Subcutaneous abdominal adipose tissue (tissue), 5 donors: ENCODE measurements at regions not wholly inside any gene's neighbourhood (a gene's known extent, or its start where the extent isn't known, plus 50 kb on each side); places are given as distances from the start of the nearest gene placed in this dataset.
"Not testable (repeated sequence)": the region's sequence is repeated elsewhere in the genome, so short reads cannot be mapped to it uniquely, and the experiment has no call there.

Source experiments
- H3K27ac ChIP-seq: one replicate; pipeline ENCODE4 v1.7.0; 2013; ENCODE audit warnings: low read depth, mild to moderate bottlenecking, inconsistent platforms, low read length, moderate library complexity
- H3K27me3 ChIP-seq, 5 donors: one replicate each; pipeline ENCODE4 v1.7.0; 2013; ENCODE audit warnings: low read length in 5 of 5, inconsistent platforms in 1 of 5; ENCODE audit not compliant: control insufficient read depth in 5 of 5, insufficient read depth in 4 of 5
- H3K36me3 ChIP-seq, 5 donors: one replicate each; pipeline ENCODE4 v1.7.0; 2013; ENCODE audit warnings: low read length in 5 of 5; ENCODE audit not compliant: control insufficient read depth in 5 of 5, insufficient read depth in 5 of 5
- H3K4me1 ChIP-seq, 5 donors: one replicate each; pipeline ENCODE4 v1.7.0; 2013; ENCODE audit warnings: low read length in 5 of 5, mild to moderate bottlenecking in 3 of 5, moderate library complexity in 1 of 5; ENCODE audit not compliant: control insufficient read depth in 5 of 5, insufficient read depth in 5 of 5
- H3K4me3 ChIP-seq, 5 donors: one replicate each; pipeline ENCODE4 v1.7.0; 2013; ENCODE audit warnings: low read length in 5 of 5, low read depth in 1 of 5
- H3K9ac ChIP-seq, 5 donors: one replicate each; pipeline ENCODE4 v1.7.0; 2013; ENCODE audit warnings: low read length in 5 of 5, mild to moderate bottlenecking in 4 of 5, moderate library complexity in 3 of 5
- H3K9me3 ChIP-seq, 5 donors: one replicate each; pipeline ENCODE4 v1.7.0; 2013; ENCODE audit warnings: low read length in 5 of 5; ENCODE audit not compliant: control insufficient read depth in 5 of 5
- donor health status: healthy.
- donor health status: healthy.
- donor health status: healthy.
- donor health status: healthy.
- donor health status: healthy.

DNA sequence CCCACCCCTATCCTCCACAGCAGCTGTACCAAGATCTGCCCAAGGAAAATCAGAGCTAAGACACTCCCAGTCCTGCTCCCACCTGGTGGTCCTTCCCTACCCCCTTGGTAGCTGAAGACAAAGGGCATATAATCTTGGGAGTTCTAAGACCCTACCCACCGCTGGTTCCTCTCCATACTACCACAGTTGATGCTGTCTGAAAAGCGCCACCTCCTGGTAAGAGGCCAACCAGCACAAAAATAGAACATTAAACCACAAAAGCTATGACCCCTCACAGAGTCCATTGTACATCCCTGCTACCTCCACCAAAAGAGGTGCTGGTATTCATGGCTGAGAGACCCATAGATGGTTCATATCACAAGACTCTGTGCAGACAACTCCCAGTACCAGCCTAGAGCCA is 161.5 kb upstream of the ARHGAP42 start:
- Histone ChIP-seq H3K9me3 (peaks cover 3 to 27% (median 17%) of the 10 kb centered on the region in 5 donors), H3K27me3 (no peaks in the 10 kb centered on the region), H3K4me1 (no peaks in the 10 kb centered on the region)

DNA sequence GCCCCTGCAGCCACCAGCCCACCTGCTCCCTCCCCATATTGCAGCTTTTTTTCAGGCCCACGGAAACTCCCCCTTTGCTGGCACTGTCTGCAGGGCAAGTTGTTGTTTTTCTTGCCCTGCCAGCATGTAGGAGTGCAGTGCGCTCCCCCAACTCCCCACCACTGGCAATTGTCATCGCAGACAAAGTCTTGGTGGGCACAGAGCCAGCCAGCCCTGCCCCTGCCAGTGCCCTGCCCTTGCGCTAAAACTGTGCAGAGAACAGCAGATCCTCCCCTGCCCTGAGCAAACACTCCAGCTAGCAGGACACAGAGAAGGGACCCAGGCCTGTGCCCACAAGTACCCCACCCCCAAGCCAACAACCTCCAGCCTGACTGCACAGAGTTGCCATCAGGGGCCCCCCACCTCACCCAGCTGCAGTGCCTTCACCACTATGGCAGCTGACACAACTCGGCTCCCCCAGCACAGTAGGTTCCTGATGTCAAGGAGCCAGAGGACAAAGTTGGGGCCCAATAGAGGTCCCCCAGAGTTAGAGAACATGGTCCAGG is 158.1 kb upstream of the ARHGAP42 start:
- no peak overlapping the region for H3K4me3 ChIP-seq
- no peaks in the 10 kb centered on the region for H3K27me3 ChIP-seq
- no peaks in the 10 kb centered on the region for H3K36me3 ChIP-seq
- no peaks in the 10 kb centered on the region for H3K4me1 ChIP-seq
- H3K9me3 ChIP-seq, result peaks cover 3 to 18% (median 12%) of the 10 kb centered on the region in 5 donors
- H3K27ac ChIP-seq, result no peak overlapping the region
- no peak overlapping the region for H3K9ac ChIP-seq

More for the DNA sequence above, 161.5 kb upstream of the ARHGAP42 start:
- no peak overlapping the region for H3K4me3 ChIP-seq
- no peaks in the 10 kb centered on the region for H3K36me3 ChIP-seq
- no peak overlapping the region for H3K9ac ChIP-seq
- no peak overlapping the region for H3K27ac ChIP-seq

DNA sequence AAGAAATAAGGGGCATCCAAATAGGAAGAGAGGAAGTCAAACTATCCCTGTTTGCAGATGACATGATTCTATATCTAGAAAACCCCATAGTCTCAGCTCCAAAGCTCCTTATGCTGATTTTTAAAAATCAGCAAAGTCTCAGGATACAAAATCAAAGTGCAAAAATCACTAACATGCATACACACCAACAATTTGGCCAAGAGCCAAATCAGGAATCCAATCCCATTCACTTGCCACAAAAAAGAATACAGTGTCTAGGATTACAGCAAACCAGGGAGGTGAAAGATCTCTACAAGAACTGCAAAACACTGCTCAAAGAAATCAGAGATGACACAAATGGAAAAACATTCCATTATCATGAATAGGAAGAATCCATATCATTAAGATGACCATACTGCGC is 155.8 kb upstream of the ARHGAP42 start:
- not testable (repeated sequence) for H3K27ac ChIP-seq, H3K9me3 ChIP-seq, H3K36me3 ChIP-seq

DNA sequence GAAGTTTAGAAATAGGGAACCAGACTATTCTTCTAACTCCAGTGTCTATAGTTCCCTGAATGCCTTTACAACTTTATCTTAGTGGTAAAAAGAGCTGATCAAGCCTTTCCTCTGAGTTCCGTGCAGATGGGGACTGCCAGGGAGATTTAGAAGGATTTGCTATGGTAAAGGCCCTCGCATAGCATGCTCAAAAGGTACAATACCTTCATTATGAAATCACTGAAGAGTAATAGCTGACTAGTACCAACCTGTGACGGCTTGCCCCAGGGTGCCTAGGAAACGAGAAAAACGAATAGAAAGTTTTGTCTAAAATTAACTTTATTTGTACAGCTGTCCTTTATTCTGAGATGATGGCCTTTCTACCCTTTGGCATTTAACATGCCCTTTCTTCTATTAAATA is 150.1 kb upstream of the ARHGAP42 start:
- Histone ChIP-seq H3K27ac (no peak overlapping the region), H3K4me1 (no peaks in the 10 kb centered on the region), H3K27me3 (no peaks in the 10 kb centered on the region), H3K4me3 (no peak overlapping the region), H3K36me3 (no peaks in the 10 kb centered on the region), H3K9ac (no peak overlapping the region), H3K9me3 (no peaks in the 10 kb centered on the region)

More for the DNA sequence above, 155.8 kb upstream of the ARHGAP42 start:
- not testable (repeated sequence) for H3K9ac ChIP-seq, H3K4me3 ChIP-seq, H3K27me3 ChIP-seq, H3K4me1 ChIP-seq

DNA sequence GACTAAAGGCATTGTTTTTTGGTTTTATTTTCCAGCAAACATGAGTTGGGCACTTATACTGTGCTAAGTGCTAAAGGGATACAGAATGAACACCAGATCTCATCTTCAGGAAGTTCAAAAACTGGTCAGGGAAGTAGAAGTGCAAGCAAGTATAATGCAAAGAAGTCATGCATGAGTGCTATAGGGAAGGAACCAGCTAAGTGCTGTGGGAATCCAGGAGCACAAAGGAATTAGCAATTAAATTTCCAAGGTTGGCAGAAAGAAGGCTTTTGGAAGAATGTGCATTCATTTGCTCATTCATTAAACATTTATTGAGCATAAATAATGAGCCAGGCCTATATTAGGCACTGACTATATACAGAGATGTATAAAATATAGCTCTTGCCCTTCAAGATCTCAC is 143.7 kb upstream of the ARHGAP42 start:
- Histone ChIP-seq H3K27ac (no peak overlapping the region), H3K4me1 (no peaks in the 10 kb centered on the region), H3K4me3 (no peak overlapping the region), H3K9me3 (no peaks in the 10 kb centered on the region), H3K36me3 (no peaks in the 10 kb centered on the region), H3K27me3 (no peaks in the 10 kb centered on the region), H3K9ac (no peak overlapping the region)

DNA sequence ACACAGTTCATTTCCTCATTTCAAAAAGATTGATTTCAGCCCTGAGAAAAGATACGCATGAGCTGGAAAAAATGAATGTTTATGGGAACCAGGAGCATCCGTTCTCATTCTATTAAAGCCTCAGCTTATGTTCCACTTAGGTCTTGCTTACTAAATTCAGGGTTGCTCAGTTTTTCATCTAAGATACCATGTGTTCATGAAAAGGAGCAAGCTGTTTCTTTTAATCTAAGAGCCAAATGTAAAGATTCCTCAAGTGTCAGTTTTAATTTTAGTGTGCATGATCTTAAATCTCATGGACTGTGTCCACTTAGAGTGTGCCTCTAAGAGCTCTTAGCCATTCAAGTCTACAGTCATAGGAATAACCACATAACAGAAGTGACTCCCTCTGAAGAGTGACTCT is 141.5 kb upstream of the ARHGAP42 start:
- Histone ChIP-seq H3K36me3 (no peaks in the 10 kb centered on the region), H3K9me3 (no peaks in the 10 kb centered on the region), H3K4me1 (no peaks in the 10 kb centered on the region), H3K9ac (no peak overlapping the region), H3K27me3 (no peaks in the 10 kb centered on the region), H3K27ac (no peak overlapping the region), H3K4me3 (no peak overlapping the region)

DNA sequence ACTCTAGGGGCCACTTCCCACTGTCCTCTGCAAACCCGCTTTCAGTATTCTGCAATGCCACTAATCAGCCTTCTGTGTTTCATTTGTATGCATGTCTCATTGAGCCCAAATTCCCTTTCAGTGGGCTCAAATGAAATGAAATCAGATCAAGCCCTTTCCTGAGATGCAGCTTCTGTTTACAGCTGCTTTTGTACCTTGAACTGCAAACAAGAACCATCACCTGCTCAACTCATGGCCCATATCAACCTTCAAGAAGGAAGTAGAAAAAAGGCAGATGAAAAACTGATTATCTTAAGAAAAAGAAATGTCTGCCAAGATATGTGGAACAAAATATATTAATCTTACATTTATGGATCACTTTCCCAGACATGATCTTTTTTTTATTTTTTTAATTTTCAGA is 141.1 kb upstream of the ARHGAP42 start:
- Histone ChIP-seq H3K27me3 (no peaks in the 10 kb centered on the region), H3K4me3 (no peak overlapping the region), H3K9me3 (no peaks in the 10 kb centered on the region), H3K9ac (no peak overlapping the region), H3K27ac (no peak overlapping the region), H3K4me1 (no peaks in the 10 kb centered on the region), H3K36me3 (no peaks in the 10 kb centered on the region)

DNA sequence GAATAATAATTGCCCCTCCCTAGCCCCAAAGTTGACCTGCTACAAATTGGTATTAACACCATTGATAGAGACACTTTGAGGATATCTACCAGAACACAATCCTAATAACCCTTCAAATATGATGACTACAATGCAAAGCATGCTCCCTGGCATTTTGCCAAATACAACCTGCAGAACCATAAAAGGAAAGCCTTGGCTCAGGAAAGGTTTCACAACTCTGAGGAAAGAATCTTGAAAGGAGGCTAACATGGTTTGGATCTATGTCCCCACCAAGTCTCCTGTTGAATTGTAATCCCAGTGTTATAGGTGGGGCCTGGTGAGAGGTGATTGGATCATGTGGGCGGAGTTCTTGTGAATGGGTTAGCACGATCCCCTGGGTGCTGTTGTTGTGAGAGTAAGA is 140.4 kb upstream of the ARHGAP42 start:
- Histone ChIP-seq H3K27ac (no peak overlapping the region), H3K9ac (no peak overlapping the region), H3K9me3 (no peaks in the 10 kb centered on the region), H3K36me3 (no peaks in the 10 kb centered on the region), H3K4me1 (no peaks in the 10 kb centered on the region), H3K27me3 (no peaks in the 10 kb centered on the region), H3K4me3 (no peak overlapping the region)

DNA sequence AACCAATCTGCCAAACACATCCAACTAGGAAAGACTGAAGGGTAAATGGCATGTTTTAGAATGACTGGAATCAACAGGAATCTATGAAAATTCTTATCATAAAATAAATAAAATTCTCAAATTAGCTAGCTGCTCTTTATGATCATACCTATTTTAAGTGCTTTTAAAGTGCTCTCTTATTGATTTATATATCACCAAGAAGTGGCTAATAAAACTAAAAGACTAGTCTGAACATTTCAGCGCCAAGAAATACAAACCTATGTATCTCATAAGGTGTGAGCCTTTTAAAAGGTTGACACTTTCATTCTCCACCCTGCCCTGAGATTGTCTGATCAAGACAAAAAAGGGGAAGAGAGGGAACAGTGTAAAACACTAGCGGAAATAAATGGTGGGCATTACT is 136.8 kb upstream of the ARHGAP42 start:
- H3K9ac ChIP-seq, result no peak overlapping the region
- no peaks in the 10 kb centered on the region for H3K36me3 ChIP-seq
- no peak overlapping the region for H3K27ac ChIP-seq
- no peaks in the 10 kb centered on the region for H3K9me3 ChIP-seq
- no peak overlapping the region for H3K4me3 ChIP-seq
- H3K27me3 ChIP-seq, result no peaks in the 10 kb centered on the region
- H3K4me1 ChIP-seq, result no peaks in the 10 kb centered on the region

DNA sequence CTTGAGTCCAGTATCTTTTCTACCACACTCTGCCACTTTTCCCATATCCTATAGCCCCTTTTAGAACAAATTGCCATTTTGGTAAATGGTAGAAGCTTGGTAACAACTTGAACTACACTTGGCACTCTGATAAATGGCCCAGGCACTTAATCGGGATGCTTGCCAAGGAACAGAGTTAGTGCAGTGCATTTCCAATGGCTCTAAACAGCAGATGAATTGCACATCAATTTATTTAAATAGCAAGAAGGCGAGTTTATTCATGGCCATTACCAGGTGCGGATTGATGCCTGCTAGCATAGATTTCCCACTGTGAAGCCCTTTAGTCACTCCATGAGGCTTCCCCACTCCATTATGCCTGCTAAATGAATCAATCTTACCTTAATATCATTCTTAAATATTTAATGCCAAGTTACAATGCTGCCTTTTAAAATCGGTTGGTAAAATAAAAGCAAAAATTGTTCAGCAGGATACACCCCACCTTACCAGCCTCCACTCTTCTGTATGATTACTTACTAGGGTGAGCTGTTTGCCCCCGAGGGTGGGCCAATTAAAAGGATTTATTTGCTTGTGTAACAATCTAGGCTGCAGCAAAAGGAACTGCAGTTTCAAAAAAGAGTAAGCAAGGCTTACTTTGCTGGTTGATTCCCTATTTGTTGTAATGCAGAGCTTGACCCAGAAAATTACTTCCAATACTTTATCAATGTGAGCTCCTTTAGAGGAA is 136.0 kb upstream of the ARHGAP42 start:
- Histone ChIP-seq H3K36me3 (no peaks in the 10 kb centered on the region), H3K4me3 (no peak overlapping the region), H3K9ac (no peak overlapping the region), H3K27me3 (no peaks in the 10 kb centered on the region), H3K4me1 (peaks cover 0 to 4% (median 0%) of the 10 kb centered on the region in 5 donors), H3K9me3 (no peaks in the 10 kb centered on the region), H3K27ac (no peak overlapping the region)
